HepG2 (cell line): ENCODE measurements at regions not wholly inside any gene's neighbourhood (a gene's known extent, or its start where the extent isn't known, plus 50 kb on each side); places are given as distances from the start of the nearest gene placed in this dataset.

ENCODE experiments used
- ATAC-seq: fragments of 200-7000 bp; cut with Tn5 transposase; 3 replicates; pipeline ENCODE4 v1.9.1; 2020; ENCODE audit warnings: mild to moderate bottlenecking, moderate library complexity
- BruUV-seq: library from RNA; stranded (reverse); fragments of 400-500 nt; replicated peaks from 2 replicates; lab custom pipeline; 2021; lab: Mats Ljungman, UMichigan
- CTCF ChIA-PET: fragments of 300-600 bp; formaldehyde crosslinking; extraction: SDS; loops from one replicate; lab custom pipeline; 2021; ENCODE audit warnings: low total read pairs, inconsistent platforms, low intra/inter-chr PET ratio; lab: Yijun Ruan, JAX
- POLR2A ChIA-PET: fragments of 350-600 bp; sonication (Branson Sonifier 250); formaldehyde crosslinking; loops from one replicate; lab custom pipeline; 2020; ENCODE audit warnings: antibody characterized with exemption, inconsistent platforms; lab: Yijun Ruan, JAX
- DNase-seq: peaks from one replicate; pipeline ENCODE4 v3.0.0-alpha.2; 2015; ENCODE audit warnings: low spot score
- FAIRE-seq: peaks from 3 replicates; lab custom pipeline; 2011; peaks lifted over from hg19 to GRCh38; lab: Jason Lieb, UNC
- H2AFZ ChIP-seq: one replicate; pipeline ENCODE4 v1.6.1; 2011; ENCODE audit warnings: low read length, inconsistent platforms
- H3K27ac ChIP-seq: fragments of 300-600 bp; 3 replicates; pipeline ENCODE4 v1.8.0; 2011; ENCODE audit warnings: mixed run types, mild to moderate bottlenecking, mixed read lengths, low read length, inconsistent platforms; ENCODE audit not compliant: insufficient read depth; ENCODE audit errors: extremely low read length
- H3K27me3 ChIP-seq, 2 experiments: fragments of 200-600 bp in 1 of 2; 2 replicates in 1 of 2; 3 replicates in 1 of 2; pipeline versions ENCODE4 v1.6.0 to v1.8.0; 2011; ENCODE audit warnings: low read length in 2 of 2, mild to moderate bottlenecking in 2 of 2, moderate library complexity in 2 of 2, inconsistent platforms in 1 of 2; ENCODE audit not compliant: insufficient read depth in 2 of 2, control insufficient read depth in 1 of 2
- H3K36me3 ChIP-seq, 2 experiments: fragments of 200-600 bp in 1 of 2; replicated peaks in 1 of 2; 2 replicates in 1 of 2; 3 replicates in 1 of 2; pipeline versions ENCODE4 v1.5.1 to v1.8.0; 2011; ENCODE audit warnings: low read length in 2 of 2, inconsistent platforms in 1 of 2; ENCODE audit not compliant: insufficient read depth in 2 of 2, control insufficient read depth in 1 of 2
- H3K4me1 ChIP-seq: 2 replicates; pipeline ENCODE4 v1.5.1; 2012; ENCODE audit warnings: low read length, inconsistent platforms; ENCODE audit not compliant: insufficient read depth
- H3K4me2 ChIP-seq: 2 replicates; pipeline ENCODE4 v1.6.0; 2011; ENCODE audit warnings: low read depth, low read length, inconsistent platforms
- H3K4me3 ChIP-seq, 3 experiments: fragments of 200-600 bp in 1 of 3; sonication (generic), shearing (Covaris generic) in 1 of 3; replicated peaks in 1 of 3; 2 replicates each; pipeline ENCODE4 v1.5.1; 2011 to 2016; ENCODE audit warnings: low read length in 3 of 3, inconsistent platforms in 2 of 3, low read depth in 2 of 3, mild to moderate bottlenecking in 2 of 3, control low read depth in 1 of 3, mixed read lengths in 1 of 3; ENCODE audit not compliant: insufficient read depth in 1 of 3
- H3K79me2 ChIP-seq: one replicate; pipeline ENCODE4 v1.6.1; 2011; ENCODE audit warnings: low read length, inconsistent platforms; ENCODE audit not compliant: insufficient read depth
- H3K9ac ChIP-seq: 2 replicates; pipeline ENCODE4 v1.6.0; 2011; ENCODE audit warnings: mild to moderate bottlenecking, low read depth, low read length, inconsistent platforms; ENCODE audit not compliant: insufficient read depth
- H3K9me3 ChIP-seq: 2 replicates; pipeline ENCODE4 v1.5.1; 2012; ENCODE audit warnings: mild to moderate bottlenecking, low read length
- H4K20me1 ChIP-seq: 2 replicates; pipeline ENCODE4 v1.6.0; 2011; ENCODE audit warnings: inconsistent platforms, mild to moderate bottlenecking, low read length, moderate library complexity; ENCODE audit not compliant: insufficient read depth
- AGO2 ChIP-seq: fragments of 200-400 bp; formaldehyde crosslinking; optimal IDR thresholded peaks from 2 replicates; pipeline ENCODE3; 2017; ENCODE audit warnings: mild to moderate bottlenecking, low read depth, low read length, moderate library complexity
- DZIP1 ChIP-seq: sonication (generic); formaldehyde crosslinking; IDR thresholded peaks from 2 replicates; pipeline ENCODE4 v1.5.0; 2020; ENCODE audit warnings: mild to moderate bottlenecking, missing genetic modification reagents
- GATAD1 ChIP-seq: IDR thresholded peaks from 2 replicates; pipeline ENCODE4 v1.6.1; 2016; ENCODE audit warnings: missing genetic modification reagents, missing compliant biosample characterization
- MTA1 ChIP-seq: sonication (generic); formaldehyde crosslinking; IDR thresholded peaks from 2 replicates; pipeline ENCODE4 v1.4.0; 2020; ENCODE audit warnings: missing genetic modification reagents, mild to moderate bottlenecking, borderline replicate concordance
- PLSCR1 ChIP-seq: sonication (generic); formaldehyde crosslinking; IDR thresholded peaks from 2 replicates; pipeline ENCODE4 v1.5.0; 2020; ENCODE audit warnings: missing genetic modification reagents, mild to moderate bottlenecking, borderline replicate concordance
- SMAD1 ChIP-seq: sonication (generic); formaldehyde crosslinking; IDR thresholded peaks from 2 replicates; pipeline ENCODE4 v1.4.0; 2020; ENCODE audit warnings: missing genetic modification reagents, low read depth, mild to moderate bottlenecking, borderline replicate concordance
- ZNF703 ChIP-seq: sonication (generic); formaldehyde crosslinking; IDR thresholded peaks from 2 replicates; pipeline ENCODE4 v1.5.1; 2020; ENCODE audit warnings: missing genetic modification reagents, mild to moderate bottlenecking, moderate library complexity, borderline replicate concordance
- ZNF792 ChIP-seq: IDR thresholded peaks from 2 replicates; pipeline ENCODE4 v1.6.1; 2016
- ZSCAN30 ChIP-seq: sonication (generic); formaldehyde crosslinking; IDR thresholded peaks from 2 replicates; pipeline ENCODE4 v1.5.0; 2020; ENCODE audit warnings: mild to moderate bottlenecking, missing genetic modification reagents
- WGBS: methylation state at CpG from one replicate; pipeline ENCODE4 v1.1.6; 2017; ENCODE audit warnings: low lambda C conversion rate; 5-methylcytosine and 5-hydroxymethylcytosine counted together
- in situ Hi-C: cut with HindIII; loops from 2 replicates; pipeline ENCODE4 v1.10.0; 2017; ENCODE audit warnings: low pct_unique_long_range_greater_than_20kb; ENCODE audit not compliant: extremely low pct_ligation_motif_present
- intact Hi-C: fragments of 100-400 bp; cut with micrococcal nuclease; formaldehyde crosslinking; loops from one replicate; pipeline ENCODE4 v1.10.0; 2022; ENCODE audit not compliant: unreplicated experiment
- TF ChIP-seq, protein P1 (sequence below): sonication (generic); formaldehyde crosslinking; conservative IDR thresholded peaks from 2 replicates; pipeline ENCODE4 v1.4.0; 2020; ENCODE audit warnings: missing genetic modification reagents
- TF ChIP-seq, protein P2 (sequence below): sonication (generic); formaldehyde crosslinking; IDR thresholded peaks from 2 replicates; pipeline ENCODE4 v1.8.1; 2023; ENCODE audit warnings: missing genetic modification reagents, mild to moderate bottlenecking, borderline replicate concordance

DNA sequence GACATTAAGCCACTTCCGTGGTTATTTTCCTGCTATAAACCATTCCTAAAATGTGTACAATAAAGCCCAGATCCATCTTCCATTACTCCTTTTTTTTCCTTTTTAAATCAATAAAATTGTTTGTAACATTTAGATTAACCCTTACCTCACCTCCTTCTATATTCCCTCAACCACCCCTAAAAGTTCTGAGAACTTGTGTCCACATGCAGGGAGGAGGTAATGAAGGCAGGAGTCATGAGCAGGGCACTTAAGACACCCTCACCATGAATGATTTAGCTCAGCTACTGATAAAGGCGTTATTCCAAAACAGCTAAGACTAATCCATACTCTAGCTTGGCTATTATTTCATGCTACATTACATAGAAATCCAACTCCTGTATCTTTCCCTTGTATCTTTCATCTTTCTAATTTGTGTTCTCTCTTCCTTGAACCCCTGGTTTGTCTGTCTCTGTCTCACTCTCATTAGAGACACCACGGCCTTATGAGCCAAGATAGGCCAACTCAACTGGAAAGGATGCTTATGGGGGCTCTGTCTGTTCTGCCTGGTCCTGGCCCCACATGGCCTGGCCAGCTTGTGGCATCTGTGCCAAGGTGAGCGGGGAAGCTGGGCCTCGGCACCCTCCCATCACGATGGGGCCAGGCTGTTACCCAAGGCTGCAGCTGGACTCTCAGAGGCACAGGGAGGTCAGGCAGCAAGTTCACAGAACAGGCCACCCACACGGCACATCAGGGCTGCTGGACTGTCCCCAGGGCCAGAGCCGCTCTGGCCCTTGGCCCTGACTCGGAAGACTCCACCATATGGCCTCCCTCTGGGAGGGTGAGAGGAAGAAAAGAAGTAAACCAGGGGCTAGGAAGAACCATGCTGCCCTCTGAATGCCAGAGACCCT is 294.4 kb downstream of the SOX9 start:
- H3K36me3 ChIP-seq: peaks cover 9 to 34% of the 10 kb centered on the region in 2 experiments
- no peak overlapping the region for H3K4me2 ChIP-seq
- no peak for FAIRE-seq
- H3K27ac ChIP-seq: peak overlapping the region; percentile 89
- in situ Hi-C loops (no loop called here), intact Hi-C loops (loop anchor here (5.0 kb wide), 2 partner anchors 32 to 87 kb away; no protein-coding TSS in a partner anchor)
- POLR2A ChIA-PET: interaction anchor here (0.7 to 7.5 kb wide), 5 partner anchors 10 to 294 kb away, joined by 3 to 169 read pairs (median 16); partner anchors contain the start of gene SOX9
- H2AFZ ChIP-seq: no peak overlapping the region
- H3K9ac ChIP-seq: peak overlapping the region; percentile 32; the same call in 1 of the 2 replicates
- no peak for DNase-seq
- H3K9me3 ChIP-seq: peaks cover 22% of the 10 kb centered on the region
- H3K4me1 ChIP-seq: peaks cover 89% of the 10 kb centered on the region
- no peak overlapping the region for H3K4me3 ChIP-seq
- no peaks in the 10 kb centered on the region for H3K27me3 ChIP-seq
- no peaks in the 10 kb centered on the region for H4K20me1 ChIP-seq
- H3K79me2 ChIP-seq: peaks cover 60% of the 10 kb centered on the region
- no TSS peak for BruUV-seq
- ATAC-seq: no peak
- CTCF ChIA-PET: no interaction called here
- WGBS: 94% methylated on average over 7 of the region's 9 CpGs
- TF ChIP-seq PLSCR1 (CRISPR knock-in tag) (no peak), ZNF792 (0 out of 2 replicates have a peak, but pooled peaks have one; percentile 0), DZIP1 (CRISPR knock-in tag) (no peak), AGO2 (peak; percentile 86), SMAD1 (CRISPR knock-in tag) (no peak), GATAD1 (CRISPR knock-in tag) (no peak), ZNF703 (CRISPR knock-in tag) (no peak), ZSCAN30 (CRISPR knock-in tag) (no peak), MTA1 (CRISPR knock-in tag) (peak; percentile 48; the same call in 1 of the 2 replicates)
- TF ChIP-seq, protein P1, sequence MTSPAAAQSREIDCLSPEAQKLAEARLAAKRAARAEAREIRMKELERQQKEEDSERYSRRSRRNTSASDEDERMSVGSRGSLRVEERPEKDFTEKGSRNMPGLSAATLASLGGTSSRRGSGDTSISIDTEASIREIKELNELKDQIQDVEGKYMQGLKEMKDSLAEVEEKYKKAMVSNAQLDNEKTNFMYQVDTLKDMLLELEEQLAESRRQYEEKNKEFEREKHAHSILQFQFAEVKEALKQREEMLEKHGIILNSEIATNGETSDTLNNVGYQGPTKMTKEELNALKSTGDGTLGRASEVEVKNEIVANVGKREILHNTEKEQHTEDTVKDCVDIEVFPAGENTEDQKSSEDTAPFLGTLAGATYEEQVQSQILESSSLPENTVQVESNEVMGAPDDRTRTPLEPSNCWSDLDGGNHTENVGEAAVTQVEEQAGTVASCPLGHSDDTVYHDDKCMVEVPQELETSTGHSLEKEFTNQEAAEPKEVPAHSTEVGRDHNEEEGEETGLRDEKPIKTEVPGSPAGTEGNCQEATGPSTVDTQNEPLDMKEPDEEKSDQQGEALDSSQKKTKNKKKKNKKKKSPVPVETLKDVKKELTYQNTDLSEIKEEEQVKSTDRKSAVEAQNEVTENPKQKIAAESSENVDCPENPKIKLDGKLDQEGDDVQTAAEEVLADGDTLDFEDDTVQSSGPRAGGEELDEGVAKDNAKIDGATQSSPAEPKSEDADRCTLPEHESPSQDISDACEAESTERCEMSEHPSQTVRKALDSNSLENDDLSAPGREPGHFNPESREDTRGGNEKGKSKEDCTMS (CRISPR knock-in tag): 0 out of 2 replicates have a peak, but pooled peaks have one; percentile 57
- TF ChIP-seq, protein P2, sequence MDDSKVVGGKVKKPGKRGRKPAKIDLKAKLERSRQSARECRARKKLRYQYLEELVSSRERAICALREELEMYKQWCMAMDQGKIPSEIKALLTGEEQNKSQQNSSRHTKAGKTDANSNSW: no peak
